Endothelial cell of umbilical vein (primary cell): ENCODE measurements at regions not wholly inside any gene's neighbourhood (a gene's known extent, or its start where the extent isn't known, plus 50 kb on each side); places are given as distances from the start of the nearest gene placed in this dataset.

Experiments
- EZH2 ChIP-seq: IDR thresholded peaks from 2 replicates; pipeline ENCODE4 v1.6.1; 2012; ENCODE audit warnings: borderline replicate concordance, low read depth, mild to moderate bottlenecking, moderate library complexity, low read length, inconsistent platforms; ENCODE audit not compliant: severe bottlenecking
- GATA2 ChIP-seq: IDR thresholded peaks from 2 replicates; pipeline ENCODE4 v1.7.0; 2011; ENCODE audit warnings: low read depth, mild to moderate bottlenecking, moderate library complexity, mixed read lengths, low read length; ENCODE audit not compliant: insufficient read length, insufficient read depth
- MAX ChIP-seq: IDR thresholded peaks from 2 replicates; pipeline ENCODE4 v1.6.1; 2011; ENCODE audit not compliant: insufficient read depth, insufficient read length

- TF ChIP-seq MAX (no peak), GATA2 (no peak), EZH2 (no peak)
Observed at GRCh38 chr16:65223335-65223734, 101.5 kb upstream of the CDH11 start.
